HG03280 (cell line): ENCODE measurements at regions not wholly inside any gene's neighbourhood (a gene's known extent, or its start where the extent isn't known, plus 50 kb on each side); places are given as distances from the start of the nearest gene placed in this dataset.

ENCODE experiments used
- ATAC-seq: cut with Tn5 transposase; IDR thresholded peaks from one replicate; pipeline ENCODE4 v1.9.1; 2021; ENCODE audit warnings: mild to moderate bottlenecking, moderate library complexity; ENCODE audit not compliant: unreplicated experiment

GRCh38 chr13:104372095-104372655, 1306.0 kb upstream of the SLC10A2 start:
- ATAC-seq = no peak

DNA sequence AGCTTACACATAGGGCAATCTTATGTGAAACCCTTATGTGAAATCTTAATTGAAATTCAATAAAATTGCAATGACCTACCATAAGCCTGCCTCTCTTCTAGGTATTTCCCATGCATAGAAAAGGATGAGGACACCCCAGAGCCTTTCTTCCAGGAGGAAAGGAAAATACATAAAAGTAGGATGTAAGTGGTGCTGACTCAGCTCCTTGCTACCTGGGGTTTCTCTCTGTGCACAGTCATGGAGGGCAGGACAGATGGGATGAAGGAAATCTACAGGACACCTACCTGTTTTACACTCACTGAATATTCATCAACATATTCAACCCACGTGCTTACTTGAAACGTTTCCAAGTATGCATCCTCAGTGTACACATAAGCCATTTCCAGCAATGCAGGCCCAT, 1299.2 kb upstream of the SLC10A2 start:
- no peak for ATAC-seq

DNA sequence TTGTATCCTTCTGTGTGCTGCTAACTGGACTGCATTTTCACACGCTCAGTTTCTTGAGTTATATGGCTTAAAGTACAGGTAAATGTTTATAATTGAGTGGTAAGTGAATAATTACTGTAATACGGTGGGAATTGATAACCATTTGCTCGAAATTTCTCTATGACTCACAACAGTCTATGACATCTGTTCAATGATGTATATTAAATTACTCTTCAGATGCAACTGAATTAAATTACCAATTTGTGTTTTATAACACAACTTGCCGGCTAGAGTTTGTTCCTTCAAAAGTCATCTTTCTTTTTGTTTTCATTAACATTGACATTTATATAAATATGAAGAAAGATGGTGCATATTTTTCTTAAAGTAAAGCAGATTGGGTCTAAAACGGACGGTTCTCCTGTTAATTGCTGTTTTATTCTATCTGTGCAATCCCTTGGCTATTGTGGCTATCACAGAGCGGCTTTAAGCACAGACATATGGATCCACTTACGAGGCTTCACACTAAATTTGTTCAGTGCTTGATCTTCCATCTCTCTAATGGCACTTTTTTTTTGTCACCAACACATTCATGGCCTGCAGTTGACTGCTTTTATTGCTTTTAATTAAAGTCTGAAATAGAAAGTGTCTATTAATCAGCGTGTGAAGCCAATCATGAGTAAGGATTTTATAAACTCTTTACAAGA, 1291.6 kb upstream of the SLC10A2 start:
- no peak for ATAC-seq

- no peak for ATAC-seq
Observed at GRCh38 chr13:104357174-104357573, 1291.0 kb upstream of the SLC10A2 start.

DNA sequence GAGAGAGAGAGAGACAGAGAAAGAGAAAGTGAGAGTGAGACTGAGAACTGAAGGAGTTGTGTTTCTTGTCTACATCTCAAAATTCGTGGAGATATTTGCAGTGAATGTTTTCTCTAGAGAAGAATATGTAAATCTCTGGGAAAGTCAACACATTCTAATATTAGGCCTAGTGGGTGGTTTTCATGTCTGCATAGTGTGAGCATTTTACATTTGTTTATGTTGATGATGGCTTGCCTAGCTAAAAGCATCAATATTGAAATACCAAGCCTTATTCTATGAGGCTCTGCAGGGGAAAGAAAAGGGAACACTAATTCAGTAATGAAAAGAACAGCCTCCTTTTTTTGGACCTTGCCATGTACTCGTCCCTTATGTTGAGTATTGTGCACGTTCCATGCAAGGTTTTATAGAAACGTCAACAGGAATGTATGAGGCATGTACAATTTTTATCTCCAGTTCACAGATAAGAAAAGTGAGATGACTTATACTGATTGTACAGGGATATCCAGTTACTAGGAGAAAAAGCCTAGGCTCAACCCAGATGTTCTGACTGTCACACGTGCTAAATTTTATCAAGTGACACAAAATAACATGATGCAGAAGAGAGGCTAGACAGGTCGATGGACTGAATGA, 1288.9 kb upstream of the SLC10A2 start:
- ATAC-seq = no peak

GRCh38 chr13:104327211-104327610, 1261.0 kb upstream of the SLC10A2 start:
- no peak for ATAC-seq

DNA sequence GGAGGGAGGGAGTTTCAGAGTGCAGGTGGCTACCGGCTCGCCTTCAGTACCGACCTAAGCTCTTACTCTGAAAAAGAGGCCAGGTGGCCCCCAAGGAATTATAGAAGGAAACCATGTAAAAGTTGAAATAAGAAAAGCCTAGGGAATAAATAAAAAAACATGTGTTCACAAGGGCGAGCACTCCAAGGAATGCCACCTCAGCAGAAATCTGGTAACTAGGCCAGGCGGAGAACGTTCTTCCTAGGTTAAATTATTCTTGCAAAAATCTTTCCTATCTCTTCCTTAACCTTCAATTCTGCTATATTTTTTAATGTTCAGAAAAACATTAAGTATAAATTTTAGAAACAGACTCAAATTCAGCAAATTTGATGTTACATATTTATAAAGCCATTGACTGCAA, 1260.3 kb upstream of the SLC10A2 start:
- no peak for ATAC-seq

DNA sequence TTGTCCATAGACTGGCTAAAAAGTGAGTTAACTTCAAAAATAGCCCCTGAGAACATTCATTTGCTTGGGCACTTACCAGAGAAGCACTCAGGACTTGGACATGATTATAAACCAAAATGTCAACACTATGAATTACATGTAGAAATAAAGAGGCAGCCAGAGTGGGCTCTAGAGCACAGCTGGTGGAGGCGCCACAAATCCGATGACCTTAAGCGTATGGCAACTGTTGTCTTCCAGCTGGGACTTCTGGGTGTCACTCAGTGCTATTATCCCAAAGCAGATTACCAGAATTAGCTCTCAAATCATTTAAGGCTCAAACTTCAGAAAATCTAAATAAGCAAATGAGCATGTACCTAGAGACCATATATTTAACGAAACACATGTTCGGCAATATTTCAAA, 1255.5 kb upstream of the SLC10A2 start:
- no peak for ATAC-seq

DNA sequence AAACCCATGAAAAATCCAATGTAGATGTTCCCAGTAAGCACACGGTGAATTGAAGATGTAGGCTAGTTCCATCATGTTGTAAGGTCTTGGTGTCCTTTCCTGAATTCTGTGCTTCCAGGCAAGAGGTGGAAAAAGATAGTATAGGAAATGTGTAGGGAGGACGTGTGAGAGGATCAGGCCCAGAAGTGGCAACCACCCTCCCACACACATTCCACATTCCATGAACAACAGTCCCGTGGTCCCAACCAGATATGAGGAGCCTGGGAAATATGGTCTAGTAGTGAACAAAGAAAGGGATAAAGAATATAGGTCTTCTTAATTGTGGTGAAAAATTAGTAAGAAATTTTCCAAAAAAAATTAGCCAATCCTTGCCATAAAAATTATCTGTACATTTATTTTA, 1254.2 kb upstream of the SLC10A2 start:
- ATAC-seq = no peak

- ATAC-seq = no peak
Observed at GRCh38 chr13:104318121-104318520, 1251.9 kb upstream of the SLC10A2 start.

- ATAC-seq = no peak
Observed at GRCh38 chr13:104315606-104316005, 1249.4 kb upstream of the SLC10A2 start.

GRCh38 chr13:104314926-104315535, 1248.8 kb upstream of the SLC10A2 start:
- ATAC-seq = no peak

DNA sequence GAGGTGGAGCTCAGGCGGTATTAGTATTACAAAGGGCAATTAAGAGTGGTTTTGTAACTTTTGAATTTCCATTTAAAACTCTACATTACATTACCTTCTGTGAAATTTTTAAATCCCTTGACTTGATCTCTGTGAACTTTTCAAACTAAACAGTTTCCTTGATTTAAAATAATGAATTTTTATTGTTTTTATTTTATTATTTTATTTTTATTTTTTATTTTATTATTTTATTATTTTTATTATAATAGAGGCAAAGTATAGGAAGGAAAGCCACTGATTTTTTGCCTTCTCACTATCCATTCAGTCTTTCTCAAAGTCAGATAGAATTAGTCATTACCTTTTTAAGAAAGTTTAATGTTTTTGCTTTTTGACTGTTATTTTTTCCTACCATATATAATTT, 1248.1 kb upstream of the SLC10A2 start:
- no peak for ATAC-seq

- ATAC-seq = no peak
Observed at GRCh38 chr13:104310861-104311260, 1244.6 kb upstream of the SLC10A2 start.

- no peak for ATAC-seq
Observed at GRCh38 chr13:104309431-104309830, 1243.2 kb upstream of the SLC10A2 start.

- no peak for ATAC-seq
Observed at GRCh38 chr13:104301171-104301975, 1235.2 kb upstream of the SLC10A2 start.

GRCh38 chr13:104297075-104297474, 1230.9 kb upstream of the SLC10A2 start:
- ATAC-seq = no peak

DNA sequence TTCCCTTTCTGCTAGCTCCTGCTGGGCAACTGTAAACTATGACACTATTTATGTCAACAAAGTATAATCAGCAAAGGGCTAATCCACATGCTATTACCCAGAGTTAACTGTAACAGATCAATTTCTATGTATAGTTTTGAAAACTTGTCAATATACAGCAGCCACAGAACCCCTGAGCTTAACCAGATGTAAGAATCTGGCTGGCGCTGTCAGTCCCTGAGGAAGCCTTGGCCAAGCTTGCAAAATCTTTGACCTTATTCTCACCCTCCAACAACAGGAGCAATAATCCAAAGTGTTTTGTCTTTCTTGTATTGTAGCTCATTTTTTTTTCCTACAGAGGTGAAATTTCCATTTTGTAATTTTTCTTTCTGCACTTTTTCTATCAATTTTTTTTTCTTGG, 1230.1 kb upstream of the SLC10A2 start:
- ATAC-seq = no peak

- ATAC-seq = no peak
Observed at GRCh38 chr13:104295537-104295936, 1229.3 kb upstream of the SLC10A2 start.

GRCh38 chr13:104289400-104289799, 1223.2 kb upstream of the SLC10A2 start:
- no peak for ATAC-seq

DNA sequence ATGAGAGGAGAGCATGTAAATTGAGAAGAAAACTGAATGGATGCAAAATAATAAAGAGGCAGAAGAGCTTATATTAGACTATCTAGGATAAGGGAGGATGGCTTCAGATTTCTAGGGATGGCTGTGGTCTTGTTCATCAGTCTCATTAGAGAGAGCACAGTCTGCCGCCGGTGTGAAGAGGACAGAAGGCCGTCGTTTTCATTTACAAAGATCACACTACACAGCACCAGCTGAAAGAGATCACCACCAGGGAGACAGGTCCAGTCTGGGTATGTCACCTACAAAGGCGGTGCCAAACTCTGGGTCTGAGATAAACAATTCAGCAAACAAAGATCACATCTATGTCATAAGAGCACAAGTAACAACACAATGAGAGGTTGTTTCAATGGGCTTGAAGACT, 1222.3 kb upstream of the SLC10A2 start:
- ATAC-seq = no peak
